ENCODE measurements at regions not wholly inside any gene's neighbourhood (a gene's known extent, or its start where the extent isn't known, plus 50 kb on each side); places are given as distances from the start of the nearest gene placed in this dataset.

GRCh38 chr2:8577573-8577972 lies 104.3 kb upstream of the ID2 start:
- TF ChIP-seq POLR2A (IDR thresholded peaks at IDR 0.05), result no peak
- no peak for TF ChIP-seq CTCF (IDR thresholded peaks at IDR 0.05)
